Gastrocnemius medialis (tissue), 4 donors: ENCODE measurements at regions not wholly inside any gene's neighbourhood (a gene's known extent, or its start where the extent isn't known, plus 50 kb on each side); places are given as distances from the start of the nearest gene placed in this dataset.

Experiments
- ATAC-seq, 2 donors: fragments of 150-250 bp; one replicate each; pipeline ENCODE4 v1.9.1; 2016
- DNase-seq, 2 donors: peaks; one replicate each; pipeline ENCODE4 v3.0.0-alpha.2; 2019
- H3K27ac ChIP-seq, 4 donors: fragments of 200-600 bp; sonication (generic); 1 replicate in 1 of 4; 2 replicates in 3 of 4; pipeline ENCODE4 v1.5.1; 2016 to 2018; ENCODE audit warnings: mild to moderate bottlenecking in 2 of 4, moderate library complexity in 1 of 4
- H3K27me3 ChIP-seq, 3 donors: fragments of 200-600 bp; sonication (generic) in 2 of 3; 1 replicate in 1 of 3; 2 replicates in 2 of 3; pipeline versions ENCODE4 v1.5.1 to v1.6.0; 2016 to 2019; ENCODE audit warnings: mild to moderate bottlenecking in 1 of 3, moderate library complexity in 1 of 3
- H3K36me3 ChIP-seq, 2 donors: fragments of 200-600 bp; sonication (generic) in 1 of 2; one replicate each; pipeline ENCODE4 v1.5.1; 2017 to 2018
- H3K4me1 ChIP-seq, 2 donors: fragments of 200-600 bp; sonication (generic) in 1 of 2; one replicate each; pipeline ENCODE4 v1.5.1; 2016 to 2017; ENCODE audit warnings: mild to moderate bottlenecking in 2 of 2
- H3K4me3 ChIP-seq, 4 donors: fragments of 200-600 bp; sonication (generic) in 3 of 4; 1 replicate in 1 of 4; 2 replicates in 3 of 4; pipeline ENCODE4 v1.5.1; 2016 to 2019; ENCODE audit warnings: mild to moderate bottlenecking in 2 of 4
- H3K9me3 ChIP-seq, 3 donors: fragments of 200-600 bp; sonication (generic) in 2 of 3; 1 replicate in 1 of 3; 2 replicates in 2 of 3; pipeline ENCODE4 v1.5.1; 2016 to 2019
- CTCF ChIP-seq, 5 experiments: fragments of 450-650 bp in 3 of 5; fragments of 200-600 bp in 2 of 5; sonication (generic) in 2 of 5; IDR thresholded peaks in 4 of 5; conservative IDR thresholded peaks in 1 of 5; 1 replicate in 4 of 5; 2 replicates in 1 of 5; pipeline ENCODE4 v1.5.1; 2016 to 2019; ENCODE audit warnings: antibody characterized with exemption in 5 of 5, mild to moderate bottlenecking in 3 of 5, moderate library complexity in 3 of 5
- POLR2A ChIP-seq, 2 donors: fragments of 450-650 bp; IDR thresholded peaks; one replicate each; pipeline ENCODE4 v1.6.1; 2017; ENCODE audit warnings: antibody characterized with exemption in 2 of 2, mild to moderate bottlenecking in 2 of 2, moderate library complexity in 2 of 2
- in situ Hi-C, 4 donors: fragments of 200-750 bp; cut with MboI; loops; one replicate each; pipeline versions ENCODE4 v1.15.0 to v1.8.0; 2017; ENCODE audit warnings: low sequenced_read_pairs in 4 of 4
- intact Hi-C: fragments of 100-400 bp; cut with DNase I; formaldehyde crosslinking; loops from one replicate; pipeline ENCODE4 v1.15.1; 2023; ENCODE audit warnings: low total_unique reads

DNA sequence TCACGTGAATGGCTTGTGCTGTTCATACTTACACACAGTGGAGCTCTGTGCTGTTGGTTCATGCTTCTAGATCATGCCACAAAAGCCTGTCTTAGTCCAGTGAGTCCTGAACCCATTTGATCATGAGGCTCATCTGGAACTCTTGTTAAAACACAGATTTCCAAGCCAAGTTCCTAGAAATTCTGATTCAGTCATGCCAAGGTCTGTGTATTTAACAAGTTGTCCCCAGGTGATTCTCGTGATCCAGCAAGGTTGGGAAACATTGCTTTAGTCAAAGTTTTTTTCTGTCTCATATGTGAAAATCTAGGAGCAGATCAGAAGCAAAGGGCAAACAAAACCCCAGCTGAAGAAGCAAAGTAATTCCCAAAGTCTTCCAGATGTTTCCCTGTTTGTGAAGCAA lies 112.5 kb upstream of the GAS1 start:
- Histone ChIP-seq H3K27me3 (no peaks in the 10 kb centered on the region), H3K4me1 (peaks cover 3 to 8% of the 10 kb centered on the region in 2 donors), H3K4me3 (no peak overlapping the region), H3K27ac (no peak overlapping the region), H3K36me3 (no peaks in the 10 kb centered on the region), H3K9me3 (no peaks in the 10 kb centered on the region)
- peak; percentile 65 to 67 for ATAC-seq
- in situ Hi-C loops (loop anchor here in 1 of 4 donors (25.0 kb wide), 1 partner anchor 97 kb away; no protein-coding TSS in a partner anchor), intact Hi-C loops (no loop called here)
- no peak for TF ChIP-seq POLR2A (IDR thresholded peaks at IDR 0.05)
- TF ChIP-seq CTCF (IDR thresholded peaks at IDR 0.05 in 4 of 5, conservative IDR thresholded peaks at IDR 0.05 in 1 of 5), result no peak
- DNase-seq, result peak in 1 of 2 donors; percentile 21

GRCh38 chr9:87062746-87063145 lies 115.4 kb upstream of the GAS1 start:
- Histone ChIP-seq H3K4me1 (peaks cover 3 to 8% of the 10 kb centered on the region in 2 donors), H3K4me3 (no peak overlapping the region), H3K9me3 (no peaks in the 10 kb centered on the region), H3K27ac (no peak overlapping the region), H3K36me3 (no peaks in the 10 kb centered on the region), H3K27me3 (no peaks in the 10 kb centered on the region)
- no peak for TF ChIP-seq CTCF (IDR thresholded peaks at IDR 0.05 in 4 of 5, conservative IDR thresholded peaks at IDR 0.05 in 1 of 5)
- TF ChIP-seq POLR2A (IDR thresholded peaks at IDR 0.05), result no peak
- intact Hi-C loops, result no loop called here
- in situ Hi-C loops, result loop anchor here in 1 of 4 donors (25.0 kb wide), 1 partner anchor 100 kb away; no protein-coding TSS in a partner anchor
- no peak for DNase-seq
- no peak for ATAC-seq

GRCh38 chr9:87063246-87063645 lies 115.9 kb upstream of the GAS1 start:
- Histone ChIP-seq H3K4me1 (peaks cover 3 to 8% of the 10 kb centered on the region in 2 donors), H3K9me3 (no peaks in the 10 kb centered on the region), H3K27me3 (no peaks in the 10 kb centered on the region), H3K27ac (no peak overlapping the region), H3K36me3 (no peaks in the 10 kb centered on the region), H3K4me3 (no peak overlapping the region)
- in situ Hi-C loops (loop anchor here in 1 of 4 donors (25.0 kb wide), 1 partner anchor 101 kb away; no protein-coding TSS in a partner anchor), intact Hi-C loops (no loop called here)
- TF ChIP-seq POLR2A (IDR thresholded peaks at IDR 0.05) (no peak), CTCF (IDR thresholded peaks at IDR 0.05 in 4 of 5, conservative IDR thresholded peaks at IDR 0.05 in 1 of 5) (no peak)
- DNase-seq (peak in 1 of 2 donors; percentile 34), ATAC-seq (peak; percentile 44 to 49)

DNA sequence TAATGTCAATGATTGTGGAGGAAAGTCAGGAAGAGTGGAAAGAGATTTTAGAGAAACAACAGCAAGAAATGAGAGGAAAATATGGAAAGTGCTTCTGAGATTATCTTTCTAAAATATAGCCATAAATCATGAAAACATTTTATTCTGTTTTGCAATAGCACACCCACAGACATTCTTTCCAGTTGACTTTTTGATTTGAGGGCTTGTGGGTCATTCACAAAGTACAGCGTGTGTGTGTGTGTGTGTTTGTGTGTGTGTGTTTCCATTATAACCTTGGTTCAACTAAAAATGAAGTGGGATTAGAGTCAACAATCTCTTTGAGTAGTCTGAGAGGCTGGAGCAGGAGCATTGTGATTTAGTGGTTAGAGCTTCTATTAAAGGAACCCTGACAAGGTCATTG lies 116.6 kb upstream of the GAS1 start:
- no peak for TF ChIP-seq CTCF (IDR thresholded peaks at IDR 0.05 in 4 of 5, conservative IDR thresholded peaks at IDR 0.05 in 1 of 5)
- TF ChIP-seq POLR2A (IDR thresholded peaks at IDR 0.05), result no peak
- Histone ChIP-seq H3K4me3 (no peak overlapping the region), H3K27me3 (no peaks in the 10 kb centered on the region), H3K27ac (no peak overlapping the region), H3K36me3 (no peaks in the 10 kb centered on the region), H3K4me1 (peaks cover 3 to 8% of the 10 kb centered on the region in 2 donors), H3K9me3 (no peaks in the 10 kb centered on the region)
- in situ Hi-C loops (loop anchor here in 1 of 4 donors (25.0 kb wide), 1 partner anchor 102 kb away; no protein-coding TSS in a partner anchor), intact Hi-C loops (no loop called here)
- DNase-seq (no peak), ATAC-seq (peak in 1 of 2 donors; percentile 30)

DNA sequence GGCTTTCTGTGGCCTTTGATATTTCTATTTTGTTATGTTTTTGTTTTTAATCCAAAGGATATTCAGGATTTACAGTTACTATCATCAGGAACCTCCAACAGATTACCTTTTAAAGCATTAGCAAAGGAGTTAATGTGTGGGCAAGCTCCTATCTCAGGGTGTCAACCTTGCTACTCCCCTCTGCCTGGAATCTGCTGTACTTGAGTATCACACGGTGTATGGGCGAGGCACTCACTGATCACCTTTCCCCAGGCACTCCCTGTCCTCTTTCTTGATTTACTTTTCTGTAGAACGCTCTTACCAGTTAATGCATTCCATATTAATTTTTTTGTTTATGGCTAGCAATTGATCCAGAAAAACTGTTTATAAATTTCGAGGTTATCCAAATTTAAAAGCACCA lies 117.0 kb upstream of the GAS1 start:
- no peaks in the 10 kb centered on the region for H3K9me3 ChIP-seq
- H3K27me3 ChIP-seq, result no peaks in the 10 kb centered on the region
- H3K36me3 ChIP-seq, result no peaks in the 10 kb centered on the region
- TF ChIP-seq POLR2A (IDR thresholded peaks at IDR 0.05) (no peak), CTCF (IDR thresholded peaks at IDR 0.05 in 4 of 5, conservative IDR thresholded peaks at IDR 0.05 in 1 of 5) (no peak)
- in situ Hi-C loops, result loop anchor here in 1 of 4 donors (25.0 kb wide), 1 partner anchor 102 kb away; no protein-coding TSS in a partner anchor
- no peak overlapping the region for H3K4me3 ChIP-seq
- ATAC-seq (no peak), DNase-seq (no peak)
- intact Hi-C loops, result no loop called here
- peaks cover 3 to 9% of the 10 kb centered on the region in 2 donors for H3K4me1 ChIP-seq
- H3K27ac ChIP-seq, result no peak overlapping the region
